Neural cell (in vitro differentiated cells): ENCODE measurements at regions not wholly inside any gene's neighbourhood (a gene's known extent, or its start where the extent isn't known, plus 50 kb on each side); places are given as distances from the start of the nearest gene placed in this dataset.

Experiments used
- H2AFZ ChIP-seq: fragments of 200-600, 300-800 bp; sonication (generic), shearing (Covaris generic); 2 replicates; pipeline ENCODE4 v1.6.0; 2014; ENCODE audit warnings: low read depth, mild to moderate bottlenecking, antibody characterized with exemption, low read length, moderate library complexity
- H3F3A ChIP-seq: fragments of 200-600 bp; shearing (Covaris generic); 2 replicates; pipeline ENCODE4 v1.6.1; 2016; ENCODE audit warnings: mild to moderate bottlenecking, moderate library complexity, mixed read lengths, antibody characterized with exemption, low read length; ENCODE audit not compliant: insufficient read depth, poor library complexity, severe bottlenecking
- H3K27ac ChIP-seq: fragments of 200-600, 300-800 bp; sonication (generic), shearing (Covaris generic); 2 replicates; pipeline ENCODE4 v1.5.1; 2014; ENCODE audit warnings: mild to moderate bottlenecking, low read length, moderate library complexity
- H3K27me3 ChIP-seq: fragments of 300-800, 200-600 bp; sonication (generic), shearing (Covaris generic); 2 replicates; pipeline ENCODE4 v1.6.0; 2014; ENCODE audit warnings: mild to moderate bottlenecking, low read depth, low read length, moderate library complexity; ENCODE audit not compliant: insufficient read depth
- H3K36me3 ChIP-seq: fragments of 300-800, 200-600 bp; sonication (generic), shearing (Covaris generic); 2 replicates; pipeline ENCODE4 v1.5.1; 2014; ENCODE audit warnings: mild to moderate bottlenecking, antibody characterized with exemption, low read length, moderate library complexity; ENCODE audit not compliant: insufficient read depth
- H3K4me2 ChIP-seq: fragments of 300-800, 200-600 bp; sonication (generic), shearing (Covaris generic); 2 replicates; pipeline ENCODE4 v1.6.0; 2014; ENCODE audit warnings: mild to moderate bottlenecking, low read length
- H3K4me3 ChIP-seq: fragments of 300-800, 200-600 bp; sonication (generic), shearing (Covaris generic); 2 replicates; pipeline ENCODE4 v1.5.1; 2014; ENCODE audit warnings: mild to moderate bottlenecking, low read length, moderate library complexity
- H3K79me2 ChIP-seq: fragments of 200-600 bp; shearing (Covaris generic); replicated peaks from 2 replicates; pipeline ENCODE4 v1.6.0; 2014; ENCODE audit warnings: mild to moderate bottlenecking, low read length, moderate library complexity; ENCODE audit not compliant: insufficient read depth
- H3K9ac ChIP-seq: fragments of 300-800, 200-600 bp; sonication (generic), shearing (Covaris generic); 2 replicates; pipeline ENCODE4 v1.6.1; 2016; ENCODE audit warnings: mild to moderate bottlenecking, low read length, mixed read lengths
- H3K9me2 ChIP-seq: fragments of 200-600 bp; shearing (Covaris generic); 2 replicates; pipeline ENCODE4 v1.6.1; 2016; ENCODE audit warnings: mild to moderate bottlenecking, low read length, mixed read lengths; ENCODE audit not compliant: insufficient read depth
- H3K9me3 ChIP-seq: fragments of 200-600, 300-800 bp; sonication (generic), shearing (Covaris generic); 2 replicates; pipeline ENCODE4 v1.6.1; 2016; ENCODE audit warnings: mild to moderate bottlenecking, mixed run types, low read length, moderate library complexity, mixed read lengths
- H4K20me1 ChIP-seq: fragments of 200-600 bp; shearing (Covaris generic); 2 replicates; pipeline ENCODE4 v1.6.1; 2016; ENCODE audit warnings: mild to moderate bottlenecking, mixed run types; ENCODE audit not compliant: insufficient read depth
- CTCF ChIP-seq: fragments of 450-650 bp; IDR thresholded peaks from 2 replicates; pipeline ENCODE4 v1.5.1; 2014; ENCODE audit warnings: antibody characterized with exemption, mild to moderate bottlenecking, moderate library complexity; ENCODE audit not compliant: poor library complexity, severe bottlenecking
- EP300 ChIP-seq: fragments of 450-650 bp; conservative IDR thresholded peaks from 2 replicates; pipeline ENCODE4 v1.6.1; 2014; ENCODE audit warnings: antibody characterized with exemption, mild to moderate bottlenecking, moderate library complexity; ENCODE audit not compliant: poor library complexity, severe bottlenecking
- EZH2 ChIP-seq: fragments of 200-600, 300-800 bp; shearing (Covaris generic), sonication (generic); IDR thresholded peaks from 2 replicates; pipeline ENCODE4 v1.6.1; 2014; ENCODE audit warnings: antibody characterized with exemption, low read length, borderline replicate concordance, mild to moderate bottlenecking; ENCODE audit not compliant: insufficient read depth, poor library complexity, severe bottlenecking
- MXI1 ChIP-seq: fragments of 450-650 bp; conservative IDR thresholded peaks from 2 replicates; pipeline ENCODE4 v1.6.1; 2014; ENCODE audit warnings: antibody characterized with exemption, mild to moderate bottlenecking; ENCODE audit not compliant: poor library complexity, severe bottlenecking
- POLR2AphosphoS5 ChIP-seq: IDR thresholded peaks from 2 replicates; pipeline ENCODE4 v1.6.1; 2012
- RAD21 ChIP-seq: fragments of 450-650 bp; conservative IDR thresholded peaks from 2 replicates; pipeline ENCODE4 v1.6.1; 2014; ENCODE audit warnings: antibody characterized with exemption, mild to moderate bottlenecking, moderate library complexity
- SMC3 ChIP-seq: fragments of 450-650 bp; conservative IDR thresholded peaks from 2 replicates; pipeline ENCODE4 v1.6.1; 2014; ENCODE audit warnings: antibody characterized with exemption, mild to moderate bottlenecking, moderate library complexity; ENCODE audit not compliant: poor library complexity
- TAF1 ChIP-seq: IDR thresholded peaks from 2 replicates; pipeline ENCODE4 v1.6.1; 2012; ENCODE audit warnings: low read depth
- TF ChIP-seq, protein P1 (sequence below): IDR thresholded peaks from 2 replicates; pipeline ENCODE4 v1.6.1; 2012; ENCODE audit warnings: borderline replicate concordance

DNA sequence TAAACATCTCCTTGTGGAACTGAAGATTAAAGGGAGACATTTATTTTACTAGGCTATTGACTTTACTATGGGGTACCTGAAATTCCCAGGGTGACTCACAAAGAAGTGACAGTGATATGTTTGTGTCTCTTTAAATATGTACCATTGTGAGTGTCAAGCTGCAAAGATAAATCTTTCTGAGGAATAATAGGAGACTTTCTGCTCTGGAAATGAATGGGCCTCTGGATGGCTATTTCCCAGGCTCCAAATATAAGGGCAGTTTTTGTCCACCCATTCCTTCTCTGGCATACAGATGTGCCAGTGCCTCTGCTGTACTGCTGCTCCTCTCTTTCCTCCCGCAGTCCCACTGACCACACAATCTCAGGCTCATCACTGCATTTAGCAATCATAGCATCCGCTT, 586.4 kb upstream of the CNTNAP5 start:
- no peaks in the 10 kb centered on the region for H3F3A ChIP-seq
- no peak overlapping the region for H3K9ac ChIP-seq
- no peak overlapping the region for H3K4me3 ChIP-seq
- H3K4me2 ChIP-seq: no peak overlapping the region
- H3K9me3 ChIP-seq: no peaks in the 10 kb centered on the region
- H4K20me1 ChIP-seq: no peaks in the 10 kb centered on the region
- H3K27me3 ChIP-seq: no peaks in the 10 kb centered on the region
- no peaks in the 10 kb centered on the region for H3K79me2 ChIP-seq
- H2AFZ ChIP-seq: no peak overlapping the region
- no peaks in the 10 kb centered on the region for H3K36me3 ChIP-seq
- H3K9me2 ChIP-seq: no peaks in the 10 kb centered on the region
- no peak overlapping the region for H3K27ac ChIP-seq
- TF ChIP-seq CTCF (no peak), POLR2AphosphoS5 (no peak), MXI1 (no peak), SMC3 (no peak), TAF1 (no peak), EP300 (no peak), EZH2 (no peak), RAD21 (no peak)
- TF ChIP-seq, protein P1, sequence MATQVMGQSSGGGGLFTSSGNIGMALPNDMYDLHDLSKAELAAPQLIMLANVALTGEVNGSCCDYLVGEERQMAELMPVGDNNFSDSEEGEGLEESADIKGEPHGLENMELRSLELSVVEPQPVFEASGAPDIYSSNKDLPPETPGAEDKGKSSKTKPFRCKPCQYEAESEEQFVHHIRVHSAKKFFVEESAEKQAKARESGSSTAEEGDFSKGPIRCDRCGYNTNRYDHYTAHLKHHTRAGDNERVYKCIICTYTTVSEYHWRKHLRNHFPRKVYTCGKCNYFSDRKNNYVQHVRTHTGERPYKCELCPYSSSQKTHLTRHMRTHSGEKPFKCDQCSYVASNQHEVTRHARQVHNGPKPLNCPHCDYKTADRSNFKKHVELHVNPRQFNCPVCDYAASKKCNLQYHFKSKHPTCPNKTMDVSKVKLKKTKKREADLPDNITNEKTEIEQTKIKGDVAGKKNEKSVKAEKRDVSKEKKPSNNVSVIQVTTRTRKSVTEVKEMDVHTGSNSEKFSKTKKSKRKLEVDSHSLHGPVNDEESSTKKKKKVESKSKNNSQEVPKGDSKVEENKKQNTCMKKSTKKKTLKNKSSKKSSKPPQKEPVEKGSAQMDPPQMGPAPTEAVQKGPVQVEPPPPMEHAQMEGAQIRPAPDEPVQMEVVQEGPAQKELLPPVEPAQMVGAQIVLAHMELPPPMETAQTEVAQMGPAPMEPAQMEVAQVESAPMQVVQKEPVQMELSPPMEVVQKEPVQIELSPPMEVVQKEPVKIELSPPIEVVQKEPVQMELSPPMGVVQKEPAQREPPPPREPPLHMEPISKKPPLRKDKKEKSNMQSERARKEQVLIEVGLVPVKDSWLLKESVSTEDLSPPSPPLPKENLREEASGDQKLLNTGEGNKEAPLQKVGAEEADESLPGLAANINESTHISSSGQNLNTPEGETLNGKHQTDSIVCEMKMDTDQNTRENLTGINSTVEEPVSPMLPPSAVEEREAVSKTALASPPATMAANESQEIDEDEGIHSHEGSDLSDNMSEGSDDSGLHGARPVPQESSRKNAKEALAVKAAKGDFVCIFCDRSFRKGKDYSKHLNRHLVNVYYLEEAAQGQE: no peak

GRCh38 chr2:123448801-123449200, 576.3 kb upstream of the CNTNAP5 start:
- Histone ChIP-seq H3K9me3 (no peaks in the 10 kb centered on the region), H3K4me2 (no peak overlapping the region), H3K27ac (no peak overlapping the region), H3K79me2 (no peaks in the 10 kb centered on the region), H3F3A (no peaks in the 10 kb centered on the region), H3K36me3 (no peaks in the 10 kb centered on the region), H3K9ac (no peak overlapping the region), H2AFZ (no peak overlapping the region), H3K9me2 (no peaks in the 10 kb centered on the region), H3K4me3 (no peak overlapping the region), H4K20me1 (no peaks in the 10 kb centered on the region), H3K27me3 (no peaks in the 10 kb centered on the region)
- TF ChIP-seq RAD21 (no peak), MXI1 (no peak), EP300 (no peak), TAF1 (no peak), POLR2AphosphoS5 (no peak), EZH2 (no peak), SMC3 (no peak), CTCF (no peak)
- TF ChIP-seq, protein P1: no peak
